ENCODE measurements at regions not wholly inside any gene's neighbourhood (a gene's known extent, or its start where the extent isn't known, plus 50 kb on each side); places are given as distances from the start of the nearest gene placed in this dataset.

DNA sequence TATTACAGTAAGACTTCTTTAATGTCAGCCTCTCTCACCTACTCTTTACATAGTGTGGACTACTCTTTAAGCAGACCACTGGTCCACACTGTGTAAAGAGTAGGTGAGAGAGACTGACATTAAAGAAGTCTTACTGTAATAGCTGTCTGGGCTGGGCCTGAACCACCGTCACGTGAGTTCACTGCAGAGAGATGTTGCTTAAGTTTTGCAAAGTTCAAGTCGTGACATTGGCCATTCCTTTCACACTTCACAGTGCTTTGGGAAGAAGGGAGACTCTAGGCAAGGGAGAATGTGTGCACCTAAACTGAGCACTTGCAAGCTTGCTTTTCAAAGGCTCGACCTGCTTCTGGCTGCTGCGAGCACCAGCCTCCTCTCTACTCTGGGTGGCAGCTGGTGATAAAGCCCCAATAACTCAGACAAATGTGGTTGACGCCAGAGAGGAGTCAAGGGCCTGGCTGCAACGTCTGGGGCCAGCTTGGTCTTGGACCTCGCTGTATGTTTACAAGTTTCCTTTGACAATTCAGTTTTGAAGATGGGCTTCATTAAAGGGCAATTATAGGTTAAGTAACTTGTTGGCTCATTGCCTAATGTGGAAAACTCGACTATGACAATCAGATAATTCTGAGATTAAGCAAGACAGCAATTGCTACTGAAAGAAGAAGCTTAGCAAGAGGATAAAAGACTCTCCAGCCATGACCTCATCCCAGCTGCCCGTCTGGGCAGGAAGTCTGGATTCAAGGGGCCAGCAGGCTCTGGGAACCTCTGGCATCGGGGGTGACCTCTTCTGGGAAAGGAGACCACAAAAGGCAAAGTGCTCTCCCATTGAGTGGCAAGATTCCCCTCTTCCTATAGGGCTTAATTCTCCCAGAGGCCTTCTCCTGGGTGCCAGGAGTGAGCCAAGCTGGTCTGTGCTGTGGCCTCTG, 242.1 kb upstream of the TLE3 start:
- Histone ChIP-seq H3K9me3 (peaks cover 6% of the 10 kb centered on the region), H3K4me1 (ENCODE audit: control insufficient read depth in 1 of 2, low read depth in 2 of 2) (no peaks in the 10 kb centered on the region), H3K4me3 (no peak overlapping the region), H3K27me3 (replicated peaks; ENCODE audit: insufficient read depth) (no peaks in the 10 kb centered on the region), H3K27ac (no peak overlapping the region), H3K36me3 (no peaks in the 10 kb centered on the region)
- ATAC-seq (ENCODE audit: insufficient number of reproducible peaks, low FRiP score, low read depth) (no peak), DNase-seq (ENCODE audit: low spot score) (no peak)
- TF ChIP-seq, protein P1, sequence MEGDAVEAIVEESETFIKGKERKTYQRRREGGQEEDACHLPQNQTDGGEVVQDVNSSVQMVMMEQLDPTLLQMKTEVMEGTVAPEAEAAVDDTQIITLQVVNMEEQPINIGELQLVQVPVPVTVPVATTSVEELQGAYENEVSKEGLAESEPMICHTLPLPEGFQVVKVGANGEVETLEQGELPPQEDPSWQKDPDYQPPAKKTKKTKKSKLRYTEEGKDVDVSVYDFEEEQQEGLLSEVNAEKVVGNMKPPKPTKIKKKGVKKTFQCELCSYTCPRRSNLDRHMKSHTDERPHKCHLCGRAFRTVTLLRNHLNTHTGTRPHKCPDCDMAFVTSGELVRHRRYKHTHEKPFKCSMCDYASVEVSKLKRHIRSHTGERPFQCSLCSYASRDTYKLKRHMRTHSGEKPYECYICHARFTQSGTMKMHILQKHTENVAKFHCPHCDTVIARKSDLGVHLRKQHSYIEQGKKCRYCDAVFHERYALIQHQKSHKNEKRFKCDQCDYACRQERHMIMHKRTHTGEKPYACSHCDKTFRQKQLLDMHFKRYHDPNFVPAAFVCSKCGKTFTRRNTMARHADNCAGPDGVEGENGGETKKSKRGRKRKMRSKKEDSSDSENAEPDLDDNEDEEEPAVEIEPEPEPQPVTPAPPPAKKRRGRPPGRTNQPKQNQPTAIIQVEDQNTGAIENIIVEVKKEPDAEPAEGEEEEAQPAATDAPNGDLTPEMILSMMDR (IDR thresholded peaks at IDR 0.05): no peak

DNA sequence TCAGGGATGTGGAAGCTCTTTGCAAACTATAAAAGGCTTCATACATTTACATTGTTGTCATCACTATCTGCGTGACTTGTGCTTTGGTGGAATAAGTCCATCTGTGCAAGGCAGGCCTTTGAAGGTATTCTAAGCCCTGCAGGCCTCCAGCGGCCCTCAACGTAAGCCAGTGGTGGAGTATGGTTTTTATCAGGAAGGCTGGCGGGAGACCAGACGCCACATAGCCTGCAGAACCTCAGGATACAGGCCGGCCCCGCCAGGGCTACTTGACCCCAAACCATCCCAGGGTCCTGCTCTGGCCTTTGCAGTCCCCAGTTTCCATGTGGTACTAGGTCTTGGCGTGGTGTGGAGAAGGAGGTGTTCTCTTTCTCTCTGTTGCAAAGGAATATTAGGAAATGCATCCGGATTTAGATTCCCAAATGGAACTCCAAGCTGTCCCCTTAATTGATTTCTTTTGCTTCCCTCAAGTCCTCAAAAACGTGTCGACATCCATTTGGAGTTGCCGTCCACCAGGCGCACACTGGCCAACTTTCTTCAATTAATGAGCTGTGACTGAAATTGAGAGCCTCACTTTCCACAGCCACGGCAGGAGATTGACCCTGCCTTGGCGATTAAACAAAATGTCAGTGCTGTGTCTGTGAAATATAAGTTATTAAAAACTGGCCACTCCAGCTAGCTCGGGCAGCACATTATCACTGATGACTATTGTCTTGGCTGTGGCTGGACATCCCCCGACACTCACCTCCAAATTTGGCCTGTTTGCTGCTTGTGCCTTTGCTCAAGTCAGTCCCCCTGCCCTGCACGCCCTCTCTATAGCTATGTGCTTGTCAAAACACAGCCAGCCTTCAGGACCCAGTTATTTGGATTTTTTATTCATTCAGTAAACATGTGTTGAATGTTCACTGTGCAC, 239.8 kb upstream of the TLE3 start:
- H3K27ac ChIP-seq: no peak overlapping the region
- DNase-seq (ENCODE audit: low spot score): no peak
- no peaks in the 10 kb centered on the region for H3K36me3 ChIP-seq
- no peak overlapping the region for H3K4me3 ChIP-seq
- H3K27me3 ChIP-seq (replicated peaks; ENCODE audit: insufficient read depth): no peaks in the 10 kb centered on the region
- H3K4me1 ChIP-seq (ENCODE audit: control insufficient read depth in 1 of 2, low read depth in 2 of 2): no peaks in the 10 kb centered on the region
- no peak for ATAC-seq (ENCODE audit: insufficient number of reproducible peaks, low FRiP score, low read depth)
- peaks cover 17% of the 10 kb centered on the region for H3K9me3 ChIP-seq
- TF ChIP-seq, protein P1 (IDR thresholded peaks at IDR 0.05): no peak

DNA sequence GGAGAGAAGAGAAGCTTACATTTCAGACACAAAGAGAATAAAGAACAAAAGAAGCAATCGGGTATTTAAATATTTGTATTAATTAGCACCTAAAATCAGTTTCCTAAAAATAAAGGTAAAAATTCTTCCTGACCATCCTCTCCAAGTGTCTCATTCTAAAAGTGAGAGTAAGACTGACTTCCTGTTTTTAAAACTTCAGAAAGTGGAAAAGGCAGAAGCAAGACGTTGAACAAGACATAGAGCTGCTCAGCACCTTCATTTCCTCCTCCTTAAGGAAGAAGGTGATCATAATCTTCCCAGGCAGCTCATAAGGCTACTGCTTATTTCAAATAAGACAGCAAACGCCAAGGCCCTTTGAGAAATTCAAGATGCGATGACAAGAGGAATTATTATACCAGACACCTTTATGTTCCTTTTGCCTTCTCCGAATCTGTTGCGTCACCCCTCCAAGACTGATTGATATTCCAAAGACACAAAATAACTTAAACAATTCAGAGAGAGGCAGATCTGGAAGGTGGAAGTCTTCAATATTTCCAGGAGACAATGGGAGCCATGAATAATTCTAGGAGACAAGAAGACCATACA, 238.8 kb upstream of the TLE3 start:
- Histone ChIP-seq H3K9me3 (peaks cover 17% of the 10 kb centered on the region), H3K4me1 (ENCODE audit: control insufficient read depth in 1 of 2, low read depth in 2 of 2) (no peaks in the 10 kb centered on the region), H3K27ac (no peak overlapping the region), H3K4me3 (no peak overlapping the region), H3K27me3 (replicated peaks; ENCODE audit: insufficient read depth) (no peaks in the 10 kb centered on the region), H3K36me3 (no peaks in the 10 kb centered on the region)
- no peak for ATAC-seq (ENCODE audit: insufficient number of reproducible peaks, low FRiP score, low read depth)
- TF ChIP-seq, protein P1 (IDR thresholded peaks at IDR 0.05): no peak
- no peak for DNase-seq (ENCODE audit: low spot score)

DNA sequence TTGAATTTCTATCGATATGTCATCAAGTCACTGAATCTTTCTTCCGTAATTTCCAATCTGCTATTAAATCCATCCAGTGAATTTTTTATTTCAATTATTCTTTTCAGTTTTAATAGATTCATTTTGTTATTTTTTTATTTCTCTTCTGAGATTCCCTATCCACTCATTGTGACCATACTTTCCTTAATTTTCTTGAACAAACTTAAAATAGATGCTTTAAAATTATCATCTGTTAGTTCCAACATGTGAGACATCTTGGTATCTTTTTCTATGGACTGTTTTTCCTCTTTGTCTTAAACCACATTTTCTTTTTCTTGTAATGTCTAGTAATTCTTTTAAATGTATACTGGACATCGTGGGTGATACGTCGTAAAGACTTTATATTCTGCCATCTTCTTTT, 236.6 kb upstream of the TLE3 start:
- no peak for ATAC-seq (ENCODE audit: insufficient number of reproducible peaks, low FRiP score, low read depth)
- no peak for DNase-seq (ENCODE audit: low spot score)
- Histone ChIP-seq H3K9me3 (peaks cover 17% of the 10 kb centered on the region), H3K4me3 (no peak overlapping the region), H3K36me3 (no peaks in the 10 kb centered on the region), H3K27me3 (replicated peaks; ENCODE audit: insufficient read depth) (no peaks in the 10 kb centered on the region), H3K27ac (no peak overlapping the region), H3K4me1 (ENCODE audit: control insufficient read depth in 1 of 2, low read depth in 2 of 2) (peaks cover under 1% of the 10 kb centered on the region in 2 donors)
- TF ChIP-seq, protein P1 (IDR thresholded peaks at IDR 0.05): no peak

DNA sequence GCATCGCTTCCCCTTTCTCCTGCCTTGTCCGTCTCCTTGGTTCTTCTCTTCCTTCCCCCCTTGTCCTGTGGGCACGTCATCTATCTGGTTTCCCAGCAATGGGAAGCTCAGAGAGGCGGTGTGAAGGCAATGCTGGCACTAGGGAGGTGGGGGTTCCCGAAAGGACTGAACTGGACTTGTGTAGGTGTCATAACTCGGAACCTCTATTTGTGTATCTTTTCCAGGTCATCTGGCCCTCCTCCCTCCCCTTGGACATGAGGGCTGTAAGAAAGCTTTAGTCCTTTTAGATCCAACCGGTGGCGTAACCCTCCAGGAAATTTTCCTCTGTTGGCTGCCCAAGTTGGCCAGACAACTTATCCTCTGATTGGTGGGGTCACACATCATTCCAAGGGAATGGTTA, 231.5 kb upstream of the TLE3 start:
- no peak for ATAC-seq (ENCODE audit: insufficient number of reproducible peaks, low FRiP score, low read depth)
- DNase-seq (ENCODE audit: low spot score): no peak

More for the DNA sequence above, 231.5 kb upstream of the TLE3 start:
- Histone ChIP-seq H3K9me3 (peaks cover 4% of the 10 kb centered on the region), H3K27ac (no peak overlapping the region), H3K27me3 (replicated peaks; ENCODE audit: insufficient read depth) (no peaks in the 10 kb centered on the region), H3K4me1 (ENCODE audit: control insufficient read depth in 1 of 2, low read depth in 2 of 2) (peaks cover 17 to 25% of the 10 kb centered on the region in 2 donors), H3K36me3 (no peaks in the 10 kb centered on the region), H3K4me3 (no peak overlapping the region)
- TF ChIP-seq, protein P1 (IDR thresholded peaks at IDR 0.05): no peak
